H1 (cell line): ENCODE measurements at regions not wholly inside any gene's neighbourhood (a gene's known extent, or its start where the extent isn't known, plus 50 kb on each side); places are given as distances from the start of the nearest gene placed in this dataset.

ENCODE experiments used
- SUZ12 ChIP-seq: fragments of 200-600 bp; sonication (generic); IDR thresholded peaks from 2 replicates; pipeline ENCODE4 v1.6.1; 2012; ENCODE audit warnings: mild to moderate bottlenecking, inconsistent platforms, low read length, moderate library complexity, mixed read lengths
- TCF12 ChIP-seq: IDR thresholded peaks from 2 replicates; pipeline ENCODE4 v1.6.1; 2011; ENCODE audit warnings: low read depth, mild to moderate bottlenecking, low read length
- TF ChIP-seq, protein P1 (sequence below): IDR thresholded peaks from 2 replicates; pipeline ENCODE4 v1.6.1; 2011; ENCODE audit warnings: low read depth, mild to moderate bottlenecking, low read length; ENCODE audit not compliant: insufficient read depth
- TF ChIP-seq, protein P2 (sequence below), 3 experiments: IDR thresholded peaks; 1 replicate in 2 of 3; 2 replicates in 1 of 3; pipeline versions ENCODE4 v1.5.1 to v1.6.1; 2011; ENCODE audit warnings: low read length in 3 of 3, mild to moderate bottlenecking in 3 of 3, inconsistent platforms in 2 of 3, low read depth in 1 of 3, moderate library complexity in 1 of 3; ENCODE audit not compliant: insufficient read depth in 1 of 3; ENCODE audit errors: control extremely low read depth in 1 of 3

GRCh38 chr16:87199379-87199778 is 117.8 kb downstream of the C16orf95 start (continued):
- TF ChIP-seq SUZ12 (no peak), TCF12 (no peak)
- TF ChIP-seq, protein P1, sequence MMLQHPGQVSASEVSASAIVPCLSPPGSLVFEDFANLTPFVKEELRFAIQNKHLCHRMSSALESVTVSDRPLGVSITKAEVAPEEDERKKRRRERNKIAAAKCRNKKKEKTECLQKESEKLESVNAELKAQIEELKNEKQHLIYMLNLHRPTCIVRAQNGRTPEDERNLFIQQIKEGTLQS = no peak
- TF ChIP-seq, protein P2, sequence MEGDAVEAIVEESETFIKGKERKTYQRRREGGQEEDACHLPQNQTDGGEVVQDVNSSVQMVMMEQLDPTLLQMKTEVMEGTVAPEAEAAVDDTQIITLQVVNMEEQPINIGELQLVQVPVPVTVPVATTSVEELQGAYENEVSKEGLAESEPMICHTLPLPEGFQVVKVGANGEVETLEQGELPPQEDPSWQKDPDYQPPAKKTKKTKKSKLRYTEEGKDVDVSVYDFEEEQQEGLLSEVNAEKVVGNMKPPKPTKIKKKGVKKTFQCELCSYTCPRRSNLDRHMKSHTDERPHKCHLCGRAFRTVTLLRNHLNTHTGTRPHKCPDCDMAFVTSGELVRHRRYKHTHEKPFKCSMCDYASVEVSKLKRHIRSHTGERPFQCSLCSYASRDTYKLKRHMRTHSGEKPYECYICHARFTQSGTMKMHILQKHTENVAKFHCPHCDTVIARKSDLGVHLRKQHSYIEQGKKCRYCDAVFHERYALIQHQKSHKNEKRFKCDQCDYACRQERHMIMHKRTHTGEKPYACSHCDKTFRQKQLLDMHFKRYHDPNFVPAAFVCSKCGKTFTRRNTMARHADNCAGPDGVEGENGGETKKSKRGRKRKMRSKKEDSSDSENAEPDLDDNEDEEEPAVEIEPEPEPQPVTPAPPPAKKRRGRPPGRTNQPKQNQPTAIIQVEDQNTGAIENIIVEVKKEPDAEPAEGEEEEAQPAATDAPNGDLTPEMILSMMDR (IDR thresholded peaks at IDR 0.05; ENCODE audit: control extremely low read depth in 1 of 3, insufficient read depth in 1 of 3, low read depth in 1 of 3, low read length in 3 of 3) = no peak
